HG02678 (cell line): ENCODE measurements at regions not wholly inside any gene's neighbourhood (a gene's known extent, or its start where the extent isn't known, plus 50 kb on each side); places are given as distances from the start of the nearest gene placed in this dataset.

Source experiments
- ATAC-seq: cut with Tn5 transposase; IDR thresholded peaks from one replicate; pipeline ENCODE4 v1.9.1; 2021; ENCODE audit warnings: mild to moderate bottlenecking, moderate library complexity; ENCODE audit not compliant: unreplicated experiment

- peak; percentile 40 for ATAC-seq
These were observed 300.6 kb downstream of the SOX9 start for GRCh38 chr17:72421128-72422092.

- no peak for ATAC-seq
These were observed 301.3 kb downstream of the SOX9 start for GRCh38 chr17:72422204-72422504.

GRCh38 chr17:72422505-72423285 lies 301.9 kb downstream of the SOX9 start:
- peak; percentile 42 for ATAC-seq

- ATAC-seq = no peak
These were observed 302.4 kb downstream of the SOX9 start for GRCh38 chr17:72423286-72423589.

GRCh38 chr17:72423718-72424117 lies 302.9 kb downstream of the SOX9 start:
- ATAC-seq = no peak

GRCh38 chr17:72424505-72425117 lies 303.8 kb downstream of the SOX9 start:
- ATAC-seq = no peak

- no peak for ATAC-seq
These were observed 304.4 kb downstream of the SOX9 start for GRCh38 chr17:72425133-72425793.

GRCh38 chr17:72425794-72426168 lies 305.0 kb downstream of the SOX9 start:
- ATAC-seq = no peak

GRCh38 chr17:72426321-72426720 lies 305.5 kb downstream of the SOX9 start:
- no peak for ATAC-seq

- ATAC-seq = no peak
These were observed 306.3 kb downstream of the SOX9 start for GRCh38 chr17:72426948-72427760.

GRCh38 chr17:72427761-72428109 lies 306.9 kb downstream of the SOX9 start:
- no peak for ATAC-seq

GRCh38 chr17:72429066-72429638 lies 308.3 kb downstream of the SOX9 start:
- ATAC-seq = no peak

GRCh38 chr17:72430611-72431432 lies 310.0 kb downstream of the SOX9 start:
- ATAC-seq = no peak

- ATAC-seq = no peak
These were observed 311.4 kb downstream of the SOX9 start for GRCh38 chr17:72432143-72432621.

- no peak for ATAC-seq
These were observed 312.1 kb downstream of the SOX9 start for GRCh38 chr17:72432881-72433280.

- ATAC-seq = no peak
These were observed 313.0 kb downstream of the SOX9 start for GRCh38 chr17:72433797-72434196.

- no peak for ATAC-seq
These were observed 313.8 kb downstream of the SOX9 start for GRCh38 chr17:72434581-72434980.

- no peak for ATAC-seq
These were observed 314.3 kb downstream of the SOX9 start for GRCh38 chr17:72434991-72435618.

- ATAC-seq = no peak
These were observed 318.0 kb downstream of the SOX9 start for GRCh38 chr17:72438783-72439182.
